ENCODE measurements at regions not wholly inside any gene's neighbourhood (a gene's known extent, or its start where the extent isn't known, plus 50 kb on each side); places are given as distances from the start of the nearest gene placed in this dataset.

DNA sequence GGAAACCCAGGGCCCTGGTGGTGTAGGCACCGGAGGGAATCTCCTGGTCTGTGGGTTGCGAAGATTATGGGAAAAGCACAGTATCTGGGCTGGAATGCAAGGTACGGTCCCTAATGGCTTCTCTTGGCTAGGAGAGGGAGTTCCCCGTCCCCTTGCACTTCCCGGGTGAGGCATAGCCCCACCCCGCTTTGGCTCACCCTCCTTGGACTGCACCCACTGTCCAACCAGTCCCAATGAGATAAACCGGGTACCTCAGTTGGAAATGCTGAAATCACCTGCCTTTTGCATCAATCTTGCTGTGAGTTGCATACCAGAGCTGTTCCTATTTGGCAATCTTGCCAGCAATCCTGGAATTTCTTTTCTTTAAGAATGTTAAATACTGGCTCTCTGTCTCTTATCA lies 1429.1 kb downstream of the MAT2B start:
- no peak overlapping the region for H3K27ac Mint-ChIP-seq

GRCh38 chr5:164941132-164941531 lies 1435.7 kb downstream of the MAT2B start:
- Mint-ChIP-seq H3K9me3 (peaks cover 4% of the 10 kb centered on the region), H3K4me3 (no peak overlapping the region)

More for the DNA sequence above, 1429.1 kb downstream of the MAT2B start:
- no peaks in the 10 kb centered on the region for H3K4me1 Mint-ChIP-seq (ENCODE audit: low read depth)
- no peaks in the 10 kb centered on the region for H3K27me3 Mint-ChIP-seq
- H3K36me3 Mint-ChIP-seq (ENCODE audit: low read depth), result no peaks in the 10 kb centered on the region
- H3K4me3 Mint-ChIP-seq, result no peak overlapping the region
- peaks cover 22% of the 10 kb centered on the region for H3K9me3 Mint-ChIP-seq

GRCh38 chr5:164950927-164951326 lies 1445.5 kb downstream of the MAT2B start:
- H3K9me3 Mint-ChIP-seq, result peaks cover 4% of the 10 kb centered on the region

More at GRCh38 chr5:164941132-164941531, 1435.7 kb downstream of the MAT2B start:
- no peaks in the 10 kb centered on the region for H3K4me1 Mint-ChIP-seq (ENCODE audit: low read depth)
- no peaks in the 10 kb centered on the region for H3K27me3 Mint-ChIP-seq
- no peaks in the 10 kb centered on the region for H3K36me3 Mint-ChIP-seq (ENCODE audit: low read depth)
- no peak overlapping the region for H3K27ac Mint-ChIP-seq

GRCh38 chr5:164951570-164951969 lies 1446.2 kb downstream of the MAT2B start:
- H3K27me3 Mint-ChIP-seq, result no peaks in the 10 kb centered on the region
- no peak overlapping the region for H3K27ac Mint-ChIP-seq
- no peaks in the 10 kb centered on the region for H3K36me3 Mint-ChIP-seq (ENCODE audit: low read depth)
- no peaks in the 10 kb centered on the region for H3K4me1 Mint-ChIP-seq (ENCODE audit: low read depth)
- H3K9me3 Mint-ChIP-seq, result peaks cover 4% of the 10 kb centered on the region
- no peak overlapping the region for H3K4me3 Mint-ChIP-seq

More at GRCh38 chr5:164950927-164951326, 1445.5 kb downstream of the MAT2B start:
- Mint-ChIP-seq H3K27me3 (no peaks in the 10 kb centered on the region), H3K36me3 (ENCODE audit: low read depth) (no peaks in the 10 kb centered on the region), H3K27ac (no peak overlapping the region), H3K4me1 (ENCODE audit: low read depth) (no peaks in the 10 kb centered on the region), H3K4me3 (no peak overlapping the region)

DNA sequence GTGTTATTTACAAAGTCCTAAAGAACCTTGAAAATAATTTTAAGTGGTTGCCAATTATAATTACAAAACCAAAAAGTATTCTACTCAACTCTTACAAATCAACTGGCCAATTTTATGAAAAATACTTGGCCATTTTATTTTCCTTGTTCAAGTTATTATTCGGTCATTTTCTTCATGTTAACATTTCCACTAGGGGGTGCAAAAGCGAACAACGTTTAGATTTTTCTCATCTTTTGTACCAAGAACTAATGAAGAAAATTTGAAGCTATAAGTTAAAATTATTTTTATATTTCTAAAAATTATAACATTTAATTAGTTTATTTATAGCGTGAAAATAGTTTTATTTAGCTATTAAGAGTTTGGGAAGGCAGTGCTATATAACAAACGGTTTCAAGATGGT lies 1453.3 kb downstream of the MAT2B start:
- H3K4me3 Mint-ChIP-seq, result no peak overlapping the region
- no peaks in the 10 kb centered on the region for H3K27me3 Mint-ChIP-seq
- H3K4me1 Mint-ChIP-seq (ENCODE audit: low read depth), result no peaks in the 10 kb centered on the region
- H3K9me3 Mint-ChIP-seq, result peaks cover 8% of the 10 kb centered on the region
- H3K27ac Mint-ChIP-seq, result no peak overlapping the region
- no peaks in the 10 kb centered on the region for H3K36me3 Mint-ChIP-seq (ENCODE audit: low read depth)

DNA sequence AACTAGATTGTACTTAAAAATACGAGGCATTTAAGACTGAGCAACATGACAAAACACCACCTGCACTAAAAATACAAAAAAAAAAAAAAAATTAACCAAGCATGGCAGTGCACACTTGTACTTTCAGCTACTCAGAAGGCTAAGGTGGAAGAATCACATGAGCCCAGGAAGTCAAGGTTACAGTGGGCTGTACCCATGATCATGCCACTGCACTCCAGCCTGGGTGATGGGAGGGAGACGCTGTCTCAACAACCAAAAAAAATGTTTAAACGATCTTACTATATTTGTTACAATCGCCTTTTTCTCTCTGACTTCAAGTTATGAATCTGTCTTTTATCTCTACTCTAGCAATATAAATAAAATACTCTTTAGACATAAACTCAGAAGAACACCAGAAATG lies 1454.3 kb downstream of the MAT2B start:
- Mint-ChIP-seq H3K4me1 (ENCODE audit: low read depth) (no peaks in the 10 kb centered on the region), H3K27me3 (no peaks in the 10 kb centered on the region), H3K36me3 (ENCODE audit: low read depth) (no peaks in the 10 kb centered on the region), H3K9me3 (peaks cover 4% of the 10 kb centered on the region), H3K4me3 (no peak overlapping the region), H3K27ac (no peak overlapping the region)

- Mint-ChIP-seq H3K4me3 (no peak overlapping the region), H3K36me3 (ENCODE audit: low read depth) (no peaks in the 10 kb centered on the region), H3K4me1 (ENCODE audit: low read depth) (no peaks in the 10 kb centered on the region), H3K27ac (no peak overlapping the region), H3K9me3 (peaks cover 8% of the 10 kb centered on the region), H3K27me3 (no peaks in the 10 kb centered on the region)
These were observed 1457.0 kb downstream of the MAT2B start for GRCh38 chr5:164962329-164962961.

GRCh38 chr5:164966611-164967010 lies 1461.2 kb downstream of the MAT2B start:
- no peak overlapping the region for H3K27ac Mint-ChIP-seq
- no peaks in the 10 kb centered on the region for H3K27me3 Mint-ChIP-seq
- no peaks in the 10 kb centered on the region for H3K36me3 Mint-ChIP-seq (ENCODE audit: low read depth)
- no peaks in the 10 kb centered on the region for H3K4me1 Mint-ChIP-seq (ENCODE audit: low read depth)
- peaks cover 4% of the 10 kb centered on the region for H3K9me3 Mint-ChIP-seq
- H3K4me3 Mint-ChIP-seq, result no peak overlapping the region

DNA sequence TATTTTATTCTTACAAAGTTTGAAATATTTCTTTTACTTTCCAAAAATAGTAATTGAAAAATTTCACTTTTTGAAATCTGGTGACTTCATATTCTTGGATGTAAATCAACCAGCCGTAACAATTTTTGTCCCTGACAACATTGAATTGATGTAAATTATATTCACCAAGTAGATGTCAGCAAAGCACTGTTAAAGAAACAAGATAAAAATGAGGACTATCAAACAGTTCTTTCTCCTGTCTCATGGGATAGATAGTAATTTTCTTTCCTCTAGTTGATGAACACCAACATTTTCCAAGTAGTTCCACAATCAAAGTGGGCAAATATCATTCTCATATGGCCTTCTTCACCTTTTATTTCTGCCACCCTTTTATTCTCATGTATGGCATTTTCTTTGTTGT lies 1461.9 kb downstream of the MAT2B start:
- Mint-ChIP-seq H3K27me3 (no peaks in the 10 kb centered on the region), H3K27ac (no peak overlapping the region), H3K4me3 (no peak overlapping the region), H3K9me3 (peaks cover 4% of the 10 kb centered on the region), H3K4me1 (ENCODE audit: low read depth) (no peaks in the 10 kb centered on the region), H3K36me3 (ENCODE audit: low read depth) (no peaks in the 10 kb centered on the region)

DNA sequence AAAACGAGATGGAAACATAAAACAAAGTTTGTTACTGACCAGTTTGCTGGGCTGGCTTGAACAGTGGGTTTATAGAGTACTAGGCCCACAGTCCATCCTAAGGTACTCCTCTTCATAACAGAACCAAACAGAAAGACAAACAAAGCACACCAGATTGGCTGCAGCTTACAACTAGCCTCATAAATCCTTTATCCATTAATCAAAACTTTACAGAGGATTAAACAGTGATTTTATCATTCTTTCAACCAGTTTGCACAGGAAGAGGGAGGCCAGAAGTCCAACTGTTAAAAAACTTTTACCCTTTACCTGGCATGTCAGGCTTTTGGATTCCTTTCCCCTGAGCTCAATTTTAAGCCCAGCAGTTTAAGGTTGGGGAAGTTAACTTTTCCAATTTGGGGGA lies 1467.6 kb downstream of the MAT2B start:
- no peak overlapping the region for H3K4me3 Mint-ChIP-seq
- no peaks in the 10 kb centered on the region for H3K4me1 Mint-ChIP-seq (ENCODE audit: low read depth)
- H3K9me3 Mint-ChIP-seq, result peaks cover 17% of the 10 kb centered on the region
- no peaks in the 10 kb centered on the region for H3K27me3 Mint-ChIP-seq
- no peaks in the 10 kb centered on the region for H3K36me3 Mint-ChIP-seq (ENCODE audit: low read depth)
- H3K27ac Mint-ChIP-seq, result no peak overlapping the region

DNA sequence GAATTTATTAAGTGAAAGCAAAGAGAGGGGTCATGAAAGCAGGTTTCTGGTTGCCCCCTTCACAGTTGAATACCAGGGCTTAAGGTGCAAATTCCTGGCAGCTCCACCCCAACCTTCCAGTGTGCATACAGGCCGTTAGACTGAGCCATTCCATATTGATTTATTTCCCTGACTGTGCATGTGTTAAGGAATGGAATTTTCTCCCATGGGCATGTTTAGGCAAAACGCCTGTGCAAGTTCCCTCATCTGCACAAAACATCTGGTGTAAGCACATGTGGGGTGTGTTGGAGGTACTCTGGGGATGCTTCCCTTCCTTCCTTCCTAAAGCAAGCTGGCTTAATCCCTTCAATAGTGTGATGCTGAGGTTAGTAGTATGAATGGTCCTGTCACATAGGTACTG lies 1470.6 kb downstream of the MAT2B start:
- no peaks in the 10 kb centered on the region for H3K27me3 Mint-ChIP-seq

GRCh38 chr5:164980480-164980879 lies 1475.1 kb downstream of the MAT2B start:
- H3K4me3 Mint-ChIP-seq, result no peak overlapping the region
- H3K27me3 Mint-ChIP-seq, result no peaks in the 10 kb centered on the region
- H3K9me3 Mint-ChIP-seq, result peaks cover 15% of the 10 kb centered on the region
- H3K36me3 Mint-ChIP-seq (ENCODE audit: low read depth), result no peaks in the 10 kb centered on the region
- H3K4me1 Mint-ChIP-seq (ENCODE audit: low read depth), result no peaks in the 10 kb centered on the region
- H3K27ac Mint-ChIP-seq, result no peak overlapping the region

More for the DNA sequence above, 1470.6 kb downstream of the MAT2B start:
- peaks cover 25% of the 10 kb centered on the region for H3K9me3 Mint-ChIP-seq
- no peak overlapping the region for H3K4me3 Mint-ChIP-seq
- no peaks in the 10 kb centered on the region for H3K4me1 Mint-ChIP-seq (ENCODE audit: low read depth)
- no peaks in the 10 kb centered on the region for H3K36me3 Mint-ChIP-seq (ENCODE audit: low read depth)
- no peak overlapping the region for H3K27ac Mint-ChIP-seq

DNA sequence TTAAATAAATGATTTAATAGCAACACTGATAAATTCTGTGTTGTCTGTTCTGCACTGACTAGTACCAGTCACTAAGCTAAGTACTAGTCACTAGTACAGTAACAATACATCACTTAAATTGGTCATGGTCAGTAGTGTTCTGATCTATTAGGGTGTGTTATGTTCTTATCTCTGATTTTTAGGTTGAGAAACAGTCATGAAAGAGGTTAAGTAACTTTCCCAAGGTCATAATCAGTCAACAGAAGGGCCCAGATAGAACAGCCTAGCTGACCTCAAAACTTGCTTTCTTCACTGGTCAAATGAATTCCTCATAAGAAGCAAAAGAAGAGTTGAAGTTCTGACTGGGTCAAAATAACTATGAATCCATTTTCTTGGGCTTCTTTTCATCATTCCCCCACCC lies 1492.7 kb downstream of the MAT2B start:
- Mint-ChIP-seq H3K27me3 (no peaks in the 10 kb centered on the region), H3K27ac (no peak overlapping the region), H3K4me1 (ENCODE audit: low read depth) (no peaks in the 10 kb centered on the region), H3K36me3 (ENCODE audit: low read depth) (no peaks in the 10 kb centered on the region), H3K4me3 (no peak overlapping the region), H3K9me3 (peaks cover 11% of the 10 kb centered on the region)

DNA sequence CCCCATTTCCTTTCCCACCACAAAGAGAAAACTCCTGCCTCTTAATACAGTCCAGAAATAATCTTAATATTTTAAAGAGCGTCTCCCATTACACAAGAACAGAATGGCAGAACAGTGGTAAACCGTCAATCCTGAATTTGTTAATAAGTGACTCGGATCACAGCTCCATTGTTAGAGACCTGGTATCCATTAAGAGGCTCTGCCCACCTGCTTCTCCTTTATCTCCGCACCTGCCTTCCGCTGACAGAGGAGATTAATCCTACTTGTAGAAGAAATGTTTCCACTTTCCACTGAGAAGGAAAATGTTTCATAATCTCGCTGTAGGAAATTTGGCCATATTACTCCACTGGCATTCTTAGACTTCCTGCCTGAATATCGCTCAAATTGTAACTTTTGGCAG lies 1493.2 kb downstream of the MAT2B start:
- Mint-ChIP-seq H3K4me3 (no peak overlapping the region), H3K27me3 (no peaks in the 10 kb centered on the region), H3K27ac (no peak overlapping the region), H3K36me3 (ENCODE audit: low read depth) (no peaks in the 10 kb centered on the region), H3K4me1 (ENCODE audit: low read depth) (no peaks in the 10 kb centered on the region), H3K9me3 (peaks cover 7% of the 10 kb centered on the region)

DNA sequence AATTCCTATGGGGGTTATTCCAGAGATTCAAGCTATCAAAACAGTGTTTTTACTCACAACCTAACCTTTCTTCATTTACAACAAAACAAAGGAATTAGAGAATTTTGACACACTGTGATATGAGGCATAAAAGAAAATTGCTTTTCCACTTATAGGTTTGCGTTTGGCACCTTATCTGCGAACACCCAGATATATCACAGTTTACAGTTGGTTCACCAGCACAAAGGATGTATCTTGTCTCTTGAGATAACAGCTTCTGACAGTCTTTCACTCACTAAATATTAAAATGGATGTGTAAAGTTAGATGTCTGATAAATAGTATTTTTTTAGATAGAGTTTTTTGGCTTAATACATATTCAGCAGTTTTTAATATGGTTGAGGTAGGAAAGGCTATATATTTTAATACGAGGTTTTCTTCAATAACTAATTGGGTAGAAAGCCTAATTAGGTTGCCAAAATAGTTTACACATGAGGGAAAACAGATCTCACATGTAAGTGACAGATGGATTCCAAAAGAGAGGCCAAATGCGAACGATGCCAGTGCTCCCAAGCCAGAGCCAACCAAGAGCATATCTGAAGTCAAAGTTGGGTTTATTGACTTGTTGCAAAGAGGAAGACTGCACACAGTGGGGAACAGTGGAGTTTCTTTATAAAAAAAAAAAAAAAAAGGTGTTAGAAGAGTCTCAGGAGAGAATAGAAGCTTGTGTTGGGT lies 1495.2 kb downstream of the MAT2B start:
- H3K27me3 Mint-ChIP-seq, result no peaks in the 10 kb centered on the region
- peaks cover 2% of the 10 kb centered on the region for H3K9me3 Mint-ChIP-seq
- no peaks in the 10 kb centered on the region for H3K4me1 Mint-ChIP-seq (ENCODE audit: low read depth)
- no peak overlapping the region for H3K27ac Mint-ChIP-seq
- H3K36me3 Mint-ChIP-seq (ENCODE audit: low read depth), result no peaks in the 10 kb centered on the region
- H3K4me3 Mint-ChIP-seq, result no peak overlapping the region

- no peak overlapping the region for H3K27ac Mint-ChIP-seq
- H3K4me3 Mint-ChIP-seq, result no peak overlapping the region
- H3K27me3 Mint-ChIP-seq, result no peaks in the 10 kb centered on the region
- no peaks in the 10 kb centered on the region for H3K4me1 Mint-ChIP-seq (ENCODE audit: low read depth)
- no peaks in the 10 kb centered on the region for H3K36me3 Mint-ChIP-seq (ENCODE audit: low read depth)
- H3K9me3 Mint-ChIP-seq, result no peaks in the 10 kb centered on the region
These were observed 1497.9 kb downstream of the MAT2B start for GRCh38 chr5:165003283-165003682.
